Inflammatory macrophage (primary cell): ENCODE measurements at regions not wholly inside any gene's neighbourhood (a gene's known extent, or its start where the extent isn't known, plus 50 kb on each side); places are given as distances from the start of the nearest gene placed in this dataset.

Experiments
- DNase-seq, 2 donors: peaks; one replicate each; pipeline ENCODE4 v3.0.0-alpha.2; 2020 to 2022

GRCh38 chr4:24720436-24720835 is 74.9 kb upstream of the SOD3 start:
- no peak for DNase-seq

DNA sequence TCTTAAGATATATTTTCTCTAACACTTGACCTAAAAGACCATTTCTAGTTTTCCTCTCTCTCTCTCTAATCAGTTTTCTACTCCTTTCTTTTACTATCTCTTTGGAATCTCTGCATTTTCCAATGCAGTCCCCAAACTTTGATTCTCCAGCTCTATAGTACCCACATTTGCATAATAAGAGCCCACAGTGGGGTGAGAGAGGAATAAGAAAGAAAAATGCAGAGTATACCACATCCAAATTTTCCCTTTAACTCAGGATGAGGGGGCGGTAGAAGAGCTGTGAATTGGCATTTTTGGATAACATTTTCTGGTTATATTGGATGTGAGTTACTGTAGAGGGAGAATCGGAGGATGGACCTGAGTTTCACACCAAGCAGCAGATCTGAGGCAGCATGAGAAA is 74.4 kb upstream of the SOD3 start:
- no peak for DNase-seq

DNA sequence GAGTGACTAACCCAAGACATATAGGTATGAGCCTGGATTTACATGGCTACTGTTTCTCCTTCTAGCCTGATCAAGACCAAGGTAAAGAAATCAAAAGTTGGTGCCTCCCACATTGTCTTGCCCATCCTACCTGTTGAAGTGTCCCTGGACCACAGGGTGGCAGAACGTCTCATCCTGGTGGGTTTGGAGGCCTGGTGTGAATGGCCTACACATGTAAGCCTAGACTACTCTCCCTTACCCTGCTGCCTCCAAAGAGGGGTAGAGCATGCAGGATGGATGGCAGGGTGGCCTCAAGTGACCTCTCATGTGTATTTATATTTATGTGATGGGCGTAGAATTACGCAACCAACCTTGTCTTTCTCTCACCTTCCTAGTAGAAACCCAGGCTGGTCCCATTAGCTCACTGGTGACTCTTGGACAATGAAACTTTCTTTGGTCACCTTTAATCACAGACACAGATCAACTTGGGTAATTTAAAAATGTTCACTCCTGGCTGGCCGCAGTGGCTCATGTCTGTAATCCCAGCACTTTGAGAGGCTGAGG is 73.3 kb upstream of the SOD3 start:
- DNase-seq, result no peak

DNA sequence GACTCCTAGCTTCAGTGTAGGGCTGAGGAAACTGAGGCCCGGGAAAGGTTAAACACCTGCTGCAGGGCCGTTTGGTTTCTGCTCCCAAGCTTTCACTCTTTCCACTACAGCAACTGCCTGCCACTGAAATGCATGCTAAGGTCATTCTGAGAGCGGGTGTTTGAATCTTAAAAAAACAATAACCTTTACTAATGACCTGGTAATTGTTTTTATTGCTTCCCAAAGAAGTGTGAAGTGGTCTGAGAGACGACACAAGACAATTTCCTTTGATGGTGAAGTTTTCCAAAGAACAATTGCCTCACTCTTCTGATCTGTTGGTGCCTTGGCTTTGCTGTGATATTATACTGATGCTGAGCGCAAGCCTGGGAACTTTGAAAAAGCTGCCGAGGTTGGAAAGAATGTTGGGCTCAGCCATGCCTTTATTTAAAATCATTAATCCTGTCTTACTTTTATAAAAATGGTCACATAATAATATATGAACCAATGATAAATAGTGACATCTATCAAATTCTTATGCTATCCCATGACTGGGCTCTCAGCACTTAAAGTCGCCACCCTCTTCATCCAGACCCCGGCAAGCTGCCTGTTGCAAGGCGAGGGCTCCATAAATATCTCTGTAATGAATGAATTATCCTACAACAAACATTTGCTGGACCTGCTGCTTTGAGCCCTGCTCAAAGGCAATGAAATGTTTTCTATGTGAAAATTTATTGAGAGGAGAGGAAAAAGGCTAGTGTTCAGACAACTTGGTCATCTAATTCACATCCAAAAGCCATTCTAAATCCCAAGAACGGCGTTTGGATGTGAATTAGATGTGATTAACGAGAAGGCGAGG is 67.8 kb upstream of the SOD3 start:
- no peak for DNase-seq

DNA sequence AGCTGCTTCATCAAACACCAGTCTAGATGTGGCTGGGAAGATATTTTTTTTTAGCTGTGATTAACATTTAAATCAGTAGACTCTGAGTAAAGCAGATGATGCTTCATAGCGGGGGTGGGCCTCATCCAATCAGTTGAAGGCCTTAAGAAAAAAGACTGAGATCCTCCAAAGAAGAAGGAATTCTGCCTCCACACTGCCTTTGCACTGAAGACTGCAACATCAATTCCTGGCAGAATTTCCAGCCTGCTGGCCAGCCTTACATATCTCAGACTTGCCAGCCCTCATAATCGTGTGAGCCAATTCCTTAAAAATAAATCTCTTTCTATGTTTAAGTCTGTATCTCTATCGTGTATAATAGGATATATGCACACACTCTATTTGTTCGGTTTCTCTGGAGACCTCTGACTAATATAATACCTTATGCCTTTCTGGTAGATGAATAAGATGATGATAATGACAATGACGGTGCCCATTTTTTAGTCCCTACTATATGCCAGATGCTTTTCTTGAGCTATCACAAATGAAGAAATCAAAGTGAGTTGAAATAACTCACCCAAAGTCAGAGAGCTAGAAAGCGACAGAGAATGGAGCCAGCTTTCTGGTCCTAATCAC is 66.1 kb upstream of the SOD3 start:
- no peak for DNase-seq

DNA sequence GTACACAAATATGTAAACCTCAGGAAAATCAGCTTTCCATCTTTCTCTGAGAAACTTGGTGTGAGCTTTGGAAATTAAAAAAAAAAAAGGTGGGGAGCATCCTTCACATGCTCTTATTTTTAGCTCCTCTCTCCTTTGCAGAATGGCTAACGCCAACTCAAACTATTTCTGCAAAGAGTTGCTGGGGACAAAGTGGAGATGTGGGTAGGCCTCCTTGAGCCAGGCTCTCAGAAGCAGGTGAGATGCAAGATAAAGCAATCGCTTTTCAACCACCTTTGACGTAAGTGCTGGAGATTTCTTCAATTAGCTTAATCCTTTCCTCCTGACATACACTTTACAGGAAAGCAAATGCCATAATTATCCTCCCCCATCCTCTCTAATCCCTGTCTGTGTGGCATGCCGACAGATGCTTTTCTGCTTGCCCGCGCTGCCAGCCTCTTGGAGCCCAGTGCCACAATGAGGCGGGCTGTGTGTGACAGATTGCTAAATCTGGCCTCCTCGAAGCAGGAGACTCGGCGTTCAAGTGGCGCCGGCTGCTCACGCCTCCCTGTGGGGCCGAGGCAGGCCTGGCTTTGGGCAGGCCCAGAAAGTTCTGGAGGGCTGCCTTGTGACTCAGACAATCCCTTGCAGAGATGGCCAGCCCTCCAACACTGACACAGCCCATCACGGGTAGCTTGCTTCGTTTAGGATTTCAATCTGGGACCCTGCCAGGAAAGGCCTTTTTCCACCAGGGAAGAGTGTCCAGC is 64.9 kb upstream of the SOD3 start:
- no peak for DNase-seq

- no peak for DNase-seq
Measured at GRCh38 chr4:24731448-24731847, 63.9 kb upstream of the SOD3 start.

DNA sequence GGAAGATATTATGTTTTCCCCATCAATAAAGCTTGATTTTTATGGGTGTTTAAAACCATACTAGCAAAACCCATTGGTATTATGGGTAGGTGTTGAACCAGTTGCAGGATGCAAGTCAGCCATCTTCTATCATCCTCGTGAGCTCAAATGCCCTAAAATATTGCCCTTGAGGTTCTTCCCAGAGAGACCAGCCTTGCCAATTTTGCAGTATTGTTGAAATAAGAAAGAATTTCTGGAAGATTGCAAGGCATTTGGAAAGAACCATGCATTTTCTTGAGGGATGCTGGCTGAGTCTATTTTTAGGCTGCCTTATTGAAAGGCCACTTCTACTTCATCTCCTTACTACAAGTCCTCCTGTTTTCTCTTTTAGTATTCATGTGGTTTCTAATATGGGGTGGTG is 60.9 kb upstream of the SOD3 start:
- DNase-seq, result no peak

GRCh38 chr4:24736066-24736465 is 59.3 kb upstream of the SOD3 start:
- DNase-seq, result peak; percentile 27 to 28

DNA sequence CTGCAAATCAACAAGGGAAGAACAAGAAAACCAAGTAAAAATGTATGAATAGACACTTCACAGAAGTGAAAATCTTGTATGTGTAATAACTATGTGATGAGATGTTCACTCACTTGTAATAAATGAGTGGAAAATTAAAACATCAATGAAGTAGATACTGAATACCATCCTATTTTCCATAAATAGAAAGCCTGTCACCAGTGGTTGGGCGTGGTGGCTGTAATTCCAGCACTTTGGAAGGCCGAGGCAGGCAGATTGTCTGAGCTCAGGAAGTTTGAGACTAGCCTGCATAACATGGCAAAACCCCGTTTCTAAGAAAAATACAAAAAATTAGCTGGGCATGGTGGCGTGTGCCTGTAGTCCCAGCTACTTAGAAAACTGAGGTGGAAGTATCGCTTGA is 53.5 kb upstream of the SOD3 start:
- DNase-seq, result no peak

DNA sequence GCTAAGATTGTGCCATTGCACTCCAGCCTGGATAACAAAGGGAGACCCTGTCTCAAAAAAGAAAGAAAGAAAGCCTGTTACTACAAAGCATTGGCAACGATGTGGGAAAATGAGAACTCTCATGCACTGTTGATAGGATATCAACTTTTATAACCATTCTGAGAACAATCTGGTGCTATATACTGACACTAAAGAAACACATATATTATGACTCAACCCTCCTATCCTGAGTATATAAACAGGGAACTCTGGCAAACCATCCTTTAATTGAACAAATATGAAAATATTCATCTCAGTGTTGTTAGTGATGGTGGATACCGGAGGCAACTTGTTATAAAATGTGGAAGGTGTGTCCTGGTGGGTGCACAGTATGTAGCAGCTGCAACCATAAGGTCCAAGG is 53.0 kb upstream of the SOD3 start:
- DNase-seq, result no peak

- DNase-seq, result no peak
Measured at GRCh38 chr4:24742773-24743172, 52.6 kb upstream of the SOD3 start.

GRCh38 chr4:24743206-24743605 is 52.2 kb upstream of the SOD3 start:
- no peak for DNase-seq

DNA sequence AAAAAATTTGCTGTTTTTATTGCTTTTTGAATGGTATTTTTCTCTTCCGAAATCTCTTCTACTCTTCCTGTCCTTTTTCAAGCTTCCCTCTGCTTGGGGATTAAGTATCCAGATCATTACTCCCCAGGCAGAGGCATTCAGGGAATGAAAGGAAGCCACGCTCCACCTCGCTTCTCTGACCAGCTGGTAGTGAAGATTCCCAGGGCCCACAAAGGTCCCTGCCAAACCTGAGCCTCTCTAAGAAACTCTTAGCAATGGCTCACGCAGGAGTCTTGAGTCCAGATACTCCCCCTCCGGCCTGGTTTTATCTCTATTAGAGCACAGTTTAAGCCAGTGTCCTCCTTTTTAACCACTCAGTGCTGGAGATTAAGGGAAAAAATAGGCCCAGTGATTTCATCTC is 51.4 kb upstream of the SOD3 start:
- no peak for DNase-seq

GRCh38 chr4:24745172-24745895 is 50.0 kb upstream of the SOD3 start:
- DNase-seq, result no peak
